Neural crest cell (in vitro differentiated cells): ENCODE measurements at regions not wholly inside any gene's neighbourhood (a gene's known extent, or its start where the extent isn't known, plus 50 kb on each side); places are given as distances from the start of the nearest gene placed in this dataset.

Experiments
- DNase-seq: peaks from one replicate; pipeline ENCODE4 v3.0.0; 2021; ENCODE audit warnings: low read depth, mixed read lengths, low spot score
- H3K27ac Mint-ChIP-seq: one replicate; pipeline ENCODE4 v1.8.0; 2021; ENCODE audit warnings: mild to moderate bottlenecking, mixed read lengths; ENCODE audit not compliant: unreplicated experiment
- H3K27me3 Mint-ChIP-seq: 2 replicates; pipeline ENCODE4 v1.8.0; 2021; ENCODE audit warnings: low read depth, mild to moderate bottlenecking, mixed read lengths
- H3K36me3 Mint-ChIP-seq: 2 replicates; pipeline ENCODE4 v1.8.0; 2021; ENCODE audit warnings: low read depth, mild to moderate bottlenecking, mixed read lengths
- H3K4me1 Mint-ChIP-seq: 2 replicates; pipeline ENCODE4 v1.8.0; 2021; ENCODE audit warnings: mixed read lengths
- H3K4me3 Mint-ChIP-seq: one replicate; pipeline ENCODE4 v1.8.0; 2021; ENCODE audit warnings: mild to moderate bottlenecking, mixed read lengths
- H3K9me3 Mint-ChIP-seq: 2 replicates; pipeline ENCODE4 v1.8.0; 2021; ENCODE audit warnings: mixed read lengths
- CTCF ChIP-seq: fragments of 200-600 bp; sonication (generic); conservative IDR thresholded peaks from 2 replicates; pipeline ENCODE4 v1.5.0; 2021; ENCODE audit warnings: antibody characterized with exemption, mild to moderate bottlenecking

DNA sequence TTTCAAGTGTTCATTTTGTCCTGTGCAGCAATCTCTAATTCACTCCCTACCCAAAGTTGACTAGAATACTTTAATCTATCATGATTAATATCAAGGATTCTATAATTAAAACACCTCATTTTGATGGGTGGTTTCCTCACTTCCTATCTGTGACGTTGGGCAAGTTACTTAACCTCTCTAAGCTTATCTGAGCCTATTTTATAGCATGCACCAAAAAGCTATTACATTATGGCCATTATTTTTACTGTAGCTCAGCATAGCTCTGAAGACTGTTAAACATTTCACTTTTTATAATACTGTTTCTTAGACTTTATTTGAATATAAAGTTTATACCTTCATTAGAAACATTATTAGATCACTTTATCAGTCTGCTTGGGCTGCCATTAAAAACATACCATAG is 579.6 kb upstream of the NXPH2 start:
- Mint-ChIP-seq H3K4me3 (no peak overlapping the region), H3K9me3 (no peaks in the 10 kb centered on the region), H3K4me1 (peaks cover 4% of the 10 kb centered on the region), H3K27ac (no peak overlapping the region), H3K27me3 (no peaks in the 10 kb centered on the region), H3K36me3 (no peaks in the 10 kb centered on the region)
- TF ChIP-seq CTCF, result no peak
- DNase-seq, result no peak

DNA sequence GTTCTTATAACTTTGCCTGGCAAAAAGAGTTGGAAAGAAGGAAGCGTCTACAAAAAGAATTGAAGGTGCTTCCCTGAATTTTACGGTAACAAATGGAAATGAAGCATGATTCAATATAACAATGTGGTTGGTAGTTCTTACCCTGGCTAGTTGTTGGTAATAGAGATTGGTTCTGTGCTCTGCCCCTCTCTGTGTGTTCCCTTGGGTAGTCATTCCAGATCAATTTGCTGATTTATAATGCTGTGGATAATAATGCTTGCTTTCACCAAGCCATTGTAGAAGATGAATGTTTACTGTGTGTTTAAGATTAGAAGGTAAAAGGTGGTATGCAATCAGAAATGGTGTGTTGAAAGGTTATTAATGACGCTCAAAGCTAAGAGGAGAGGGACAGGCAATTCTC is 577.8 kb upstream of the NXPH2 start:
- Mint-ChIP-seq H3K4me3 (no peak overlapping the region), H3K4me1 (no peaks in the 10 kb centered on the region), H3K27ac (no peak overlapping the region), H3K36me3 (no peaks in the 10 kb centered on the region), H3K9me3 (peaks cover 3% of the 10 kb centered on the region), H3K27me3 (no peaks in the 10 kb centered on the region)
- no peak for DNase-seq
- TF ChIP-seq CTCF, result no peak

DNA sequence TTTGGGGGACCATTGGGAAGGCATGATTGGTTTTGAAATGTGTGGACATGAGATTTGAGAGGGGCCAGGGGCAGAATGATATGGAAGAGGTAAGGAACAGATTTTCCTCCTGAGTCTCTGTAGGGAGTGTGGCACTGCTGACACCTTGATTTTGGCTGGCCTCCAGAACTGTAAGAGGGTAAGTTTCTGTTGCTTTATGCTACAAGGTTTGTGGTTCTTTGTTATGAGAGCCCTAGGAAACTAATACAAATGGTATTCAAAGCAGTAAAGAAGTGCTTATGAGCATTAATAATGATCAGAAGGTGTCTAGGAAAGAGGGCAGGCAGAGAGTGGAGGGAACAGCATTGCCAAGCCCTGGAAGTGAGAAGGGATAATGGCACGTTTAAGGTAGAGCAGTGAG is 574.3 kb upstream of the NXPH2 start:
- H3K27me3 Mint-ChIP-seq, result no peaks in the 10 kb centered on the region
- no peak for DNase-seq
- no peak for TF ChIP-seq CTCF
- H3K4me3 Mint-ChIP-seq, result no peak overlapping the region
- H3K4me1 Mint-ChIP-seq, result no peaks in the 10 kb centered on the region
- peaks cover 3% of the 10 kb centered on the region for H3K9me3 Mint-ChIP-seq
- H3K27ac Mint-ChIP-seq, result no peak overlapping the region
- H3K36me3 Mint-ChIP-seq, result peaks cover 3% of the 10 kb centered on the region

- peaks cover 3% of the 10 kb centered on the region for H3K9me3 Mint-ChIP-seq
- no peak overlapping the region for H3K4me3 Mint-ChIP-seq
- peaks cover 5% of the 10 kb centered on the region for H3K36me3 Mint-ChIP-seq
- no peaks in the 10 kb centered on the region for H3K27me3 Mint-ChIP-seq
- no peaks in the 10 kb centered on the region for H3K4me1 Mint-ChIP-seq
- TF ChIP-seq CTCF, result no peak
- no peak overlapping the region for H3K27ac Mint-ChIP-seq
- no peak for DNase-seq
These were observed 573.7 kb upstream of the NXPH2 start for GRCh38 chr2:139353874-139354273.

GRCh38 chr2:139317259-139317658 is 537.1 kb upstream of the NXPH2 start:
- Mint-ChIP-seq H3K9me3 (no peaks in the 10 kb centered on the region), H3K27ac (no peak overlapping the region)

More at GRCh38 chr2:139317259-139317658, 537.1 kb upstream of the NXPH2 start:
- Mint-ChIP-seq H3K36me3 (no peaks in the 10 kb centered on the region), H3K4me3 (no peak overlapping the region), H3K27me3 (no peaks in the 10 kb centered on the region), H3K4me1 (no peaks in the 10 kb centered on the region)
- no peak for TF ChIP-seq CTCF
- DNase-seq, result no peak
